22Rv1 (cell line): ENCODE measurements at regions not wholly inside any gene's neighbourhood (a gene's known extent, or its start where the extent isn't known, plus 50 kb on each side); places are given as distances from the start of the nearest gene placed in this dataset.

Experiments
- H3K27ac ChIP-seq: fragments of 450-650 bp; 2 replicates; pipeline ENCODE4 v1.5.1; 2017
- CTCF ChIP-seq: fragments of 450-650 bp; IDR thresholded peaks from 2 replicates; pipeline ENCODE4 v1.5.1; 2017; ENCODE audit warnings: mild to moderate bottlenecking
- ZFX ChIP-seq: fragments of 450-650 bp; IDR thresholded peaks from 2 replicates; pipeline ENCODE4 v1.6.1; 2017; ENCODE audit warnings: antibody characterized with exemption, borderline replicate concordance

DNA sequence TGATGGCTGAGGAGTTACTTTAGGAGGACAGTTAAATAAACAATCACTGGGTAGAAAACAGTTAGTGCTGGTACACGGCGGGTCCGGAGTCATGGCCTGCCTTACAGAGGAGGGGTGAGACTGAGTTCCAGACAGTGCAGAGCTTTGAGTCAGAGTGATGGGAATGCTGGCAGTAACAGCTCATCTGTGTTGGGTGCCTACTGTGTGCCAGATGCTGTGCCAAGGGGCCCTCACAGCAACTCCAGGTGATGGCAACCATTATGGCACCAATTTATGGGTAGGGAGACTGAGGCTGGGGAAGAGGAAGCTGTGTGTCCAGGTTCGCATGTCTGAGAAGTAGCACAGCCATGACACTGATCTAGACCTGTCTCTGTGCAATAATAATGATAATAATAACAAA, 132.6 kb downstream of the CEBPB start:
- H3K27ac ChIP-seq = no peak overlapping the region
- no peak for TF ChIP-seq ZFX
- no peak for TF ChIP-seq CTCF

DNA sequence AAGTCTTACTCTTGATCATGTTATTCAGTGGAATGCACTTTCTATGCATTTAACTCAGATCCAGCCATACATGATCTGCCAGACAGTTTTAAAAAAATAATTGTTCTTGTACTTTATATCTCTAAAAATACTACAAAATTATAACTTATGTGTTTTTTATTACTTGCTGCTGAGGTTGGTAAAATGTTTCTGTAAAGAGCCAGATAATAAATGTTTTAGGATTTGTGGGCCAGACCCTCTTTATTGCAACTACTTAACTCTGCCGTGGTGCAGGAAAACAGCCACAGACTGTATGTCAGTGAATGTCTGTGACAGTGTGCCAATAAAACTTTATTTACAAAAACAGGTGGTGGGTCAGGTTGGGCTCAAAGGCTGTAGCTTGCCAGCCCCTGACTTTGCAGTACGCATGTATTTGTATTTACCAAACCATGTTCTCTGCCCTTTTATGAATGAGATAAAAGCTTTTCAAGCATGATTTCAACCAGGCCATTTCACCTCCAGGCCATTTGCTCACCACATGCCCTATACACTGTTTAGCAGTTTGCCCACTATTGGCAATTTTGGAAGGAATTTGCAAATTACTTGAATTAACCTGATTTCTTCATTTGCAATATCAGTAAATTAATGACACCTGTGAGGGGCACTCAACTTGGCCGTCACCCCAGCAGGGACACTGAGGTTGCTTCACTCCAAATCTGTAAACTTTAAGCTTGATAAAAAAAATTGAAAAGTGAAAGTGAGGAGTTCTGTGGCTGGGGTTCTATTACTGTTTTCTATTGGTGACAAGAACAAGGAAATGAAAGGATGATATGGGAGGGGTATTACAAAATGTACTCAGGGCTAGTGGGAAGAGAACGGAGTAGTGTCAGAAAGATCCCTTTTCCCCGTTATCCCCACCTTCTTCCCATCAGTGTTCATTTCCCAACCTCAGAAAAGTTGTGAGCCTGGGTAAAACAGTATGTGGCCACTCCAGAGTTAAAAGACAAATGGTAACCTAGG, 133.4 kb downstream of the CEBPB start:
- TF ChIP-seq ZFX = no peak
- no peak for TF ChIP-seq CTCF
- H3K27ac ChIP-seq = no peak overlapping the region

GRCh38 chr20:50325215-50325614, 134.6 kb downstream of the CEBPB start:
- no peak overlapping the region for H3K27ac ChIP-seq
- no peak for TF ChIP-seq CTCF
- no peak for TF ChIP-seq ZFX

DNA sequence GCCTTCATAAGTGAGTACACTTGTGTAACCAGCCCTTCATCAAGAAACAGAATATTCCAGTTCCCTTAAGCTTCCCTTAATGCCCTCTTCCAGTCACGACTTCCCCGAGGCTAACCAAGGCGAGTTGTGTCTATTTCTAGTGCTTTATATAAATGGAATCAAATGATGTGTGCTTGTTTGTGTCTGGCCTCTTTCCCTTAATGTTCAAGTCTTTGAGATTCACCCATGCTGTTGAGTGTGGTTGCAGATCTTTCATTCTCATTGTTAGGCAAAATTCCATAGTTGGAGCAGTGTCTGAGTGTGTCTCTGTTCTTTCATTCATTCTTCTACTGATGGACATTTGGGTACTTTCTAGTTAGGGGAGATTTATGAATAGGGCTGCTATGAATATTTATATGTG, 135.0 kb downstream of the CEBPB start:
- no peak for TF ChIP-seq ZFX
- TF ChIP-seq CTCF = no peak
- H3K27ac ChIP-seq = no peak overlapping the region

- no peak overlapping the region for H3K27ac ChIP-seq
Measured at GRCh38 chr20:50327666-50328065, 137.0 kb downstream of the CEBPB start.

GRCh38 chr20:50328222-50328979, 137.8 kb downstream of the CEBPB start:
- TF ChIP-seq CTCF = no peak
- TF ChIP-seq ZFX = no peak

More at GRCh38 chr20:50327666-50328065, 137.0 kb downstream of the CEBPB start:
- no peak for TF ChIP-seq CTCF
- no peak for TF ChIP-seq ZFX

More at GRCh38 chr20:50328222-50328979, 137.8 kb downstream of the CEBPB start:
- H3K27ac ChIP-seq = no peak overlapping the region
